HG02678 (cell line): ENCODE measurements at regions not wholly inside any gene's neighbourhood (a gene's known extent, or its start where the extent isn't known, plus 50 kb on each side); places are given as distances from the start of the nearest gene placed in this dataset.
"Not testable (repeated sequence)": the region's sequence is repeated elsewhere in the genome, so short reads cannot be mapped to it uniquely, and the experiment has no call there.

ENCODE experiments used
- ATAC-seq: cut with Tn5 transposase; IDR thresholded peaks from one replicate; pipeline ENCODE4 v1.9.1; 2021; ENCODE audit warnings: mild to moderate bottlenecking, moderate library complexity; ENCODE audit not compliant: unreplicated experiment

DNA sequence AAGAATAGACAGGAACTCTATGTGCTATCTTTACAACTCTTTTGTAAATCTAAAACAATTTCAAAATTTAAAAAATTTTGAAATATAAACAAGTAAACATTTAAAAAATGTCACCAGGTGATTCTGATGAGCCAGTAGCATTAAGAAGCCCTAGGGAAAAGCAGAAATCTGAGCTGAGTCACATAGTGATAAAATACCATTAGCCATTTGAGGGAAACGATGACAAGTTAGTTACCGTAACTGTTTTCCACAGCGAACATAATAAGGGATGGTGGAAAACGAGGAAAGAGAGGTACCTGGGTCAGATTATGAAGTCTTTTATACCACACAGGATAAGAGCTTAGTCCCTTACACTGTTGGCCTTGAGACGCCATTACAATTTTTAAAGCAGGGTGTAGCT, 55.5 kb downstream of the PRR15 start:
- no peak for ATAC-seq

DNA sequence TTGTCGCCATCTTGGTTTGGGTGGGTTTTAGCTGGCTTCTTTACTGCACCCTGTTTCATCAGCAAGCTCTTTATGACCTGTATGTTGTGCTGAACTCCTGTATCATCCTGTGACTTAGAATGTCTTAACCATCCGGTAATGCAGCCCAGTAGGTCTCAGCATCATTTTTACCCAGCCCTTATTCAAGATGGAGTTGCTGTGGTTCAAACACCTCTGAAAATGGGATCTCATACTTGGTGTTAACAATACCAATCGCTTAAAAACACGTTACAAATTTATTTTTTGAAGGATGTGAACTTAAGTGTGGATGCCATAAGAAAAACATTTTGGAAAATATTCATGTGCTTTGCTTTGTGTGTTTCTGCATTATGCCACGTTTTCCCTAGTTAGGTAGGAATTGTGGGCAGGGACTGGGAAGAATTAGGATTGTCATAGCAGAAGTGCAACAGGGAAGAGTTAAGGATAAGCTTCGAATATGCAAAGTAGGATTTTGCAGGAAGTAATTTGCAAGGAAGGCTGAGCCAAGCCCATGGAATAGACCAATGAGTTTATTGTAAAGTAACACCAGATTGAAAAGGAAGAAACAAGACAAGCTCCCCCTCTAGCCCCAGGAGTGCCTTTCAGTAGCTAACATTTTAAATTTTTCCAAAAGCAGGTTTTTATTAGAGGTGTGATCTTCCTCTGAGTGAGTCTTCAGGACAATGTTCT, 56.4 kb downstream of the PRR15 start:
- no peak for ATAC-seq

DNA sequence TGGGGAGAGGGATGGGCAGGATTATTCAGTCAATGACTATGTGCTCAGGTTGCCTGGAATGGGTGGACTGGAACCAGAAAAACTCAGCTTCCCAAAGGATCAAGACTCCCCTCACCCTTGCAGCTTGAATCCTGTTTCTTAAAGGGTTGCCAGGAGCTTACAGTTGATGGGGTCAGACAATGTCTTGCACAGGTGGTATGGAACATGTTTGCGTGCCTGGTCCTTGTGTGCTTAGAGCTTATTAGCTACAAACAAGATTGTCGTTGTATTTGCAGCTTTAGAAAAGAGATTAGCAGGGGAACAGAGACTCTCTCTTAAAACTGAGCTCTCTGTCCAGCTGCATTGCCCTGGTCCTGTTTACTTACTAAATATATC, 56.9 kb downstream of the PRR15 start:
- ATAC-seq = no peak

DNA sequence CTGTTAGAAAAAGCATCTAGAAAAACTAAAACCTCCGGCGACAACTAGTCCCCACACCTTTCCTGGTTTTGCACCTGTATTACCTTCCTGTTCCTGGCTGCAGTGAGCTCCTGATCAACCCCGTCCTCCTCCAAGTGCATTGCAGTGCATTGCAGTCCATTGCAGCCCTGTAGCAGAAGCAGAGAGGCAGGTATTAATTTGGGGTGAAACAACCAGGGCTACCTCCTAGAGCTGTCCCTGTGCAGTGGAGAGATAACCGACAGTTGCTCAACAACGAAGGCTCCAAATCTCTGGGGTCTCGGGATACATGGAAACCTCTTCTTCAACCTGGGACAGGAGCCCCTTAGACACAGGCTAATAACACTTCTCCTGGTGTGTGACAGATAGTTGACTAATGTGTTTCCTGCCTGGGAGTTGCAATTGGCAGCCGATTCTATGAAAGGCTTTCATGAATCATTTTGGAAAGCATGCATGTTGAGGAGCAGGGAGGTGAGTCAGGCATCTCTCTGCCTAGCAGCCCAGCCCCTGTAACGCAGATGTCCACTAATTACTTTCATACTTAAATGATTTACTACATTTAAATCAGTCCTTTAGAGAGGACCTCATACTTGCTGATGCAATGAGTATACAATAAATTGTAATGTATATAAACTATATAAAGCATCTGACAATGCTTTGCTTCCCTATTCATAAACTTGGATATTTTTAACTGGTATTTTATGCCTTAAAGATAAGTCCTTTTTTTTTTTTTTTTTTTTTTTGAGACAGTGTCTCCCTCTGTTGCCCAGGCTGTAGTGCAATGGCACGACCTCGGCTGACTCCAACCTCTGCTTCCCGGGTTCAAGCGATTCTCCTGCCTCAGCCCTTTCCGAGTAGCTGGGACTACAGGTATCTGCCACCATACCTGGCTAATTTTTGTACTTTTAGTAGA, 59.0 kb downstream of the PRR15 start:
- ATAC-seq = no peak

DNA sequence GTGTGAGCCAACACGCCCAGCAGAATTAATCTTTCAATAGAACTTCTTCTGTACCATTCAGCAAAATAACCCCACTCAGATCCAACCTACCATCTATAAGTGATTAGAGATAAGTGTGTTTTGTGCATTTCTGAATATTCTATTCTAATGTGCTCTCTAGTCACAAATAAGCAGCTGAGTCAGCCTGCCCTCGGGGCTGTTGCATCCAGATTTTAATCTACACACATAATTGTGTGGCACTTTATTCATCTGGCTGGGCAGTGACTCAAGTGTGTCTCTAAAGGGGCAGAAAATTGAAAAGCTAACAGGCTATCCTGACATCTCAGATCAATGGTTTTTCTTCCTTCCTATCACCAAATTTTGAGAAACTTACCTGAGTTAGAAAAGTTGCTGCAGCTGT, 60.3 kb downstream of the PRR15 start:
- ATAC-seq = no peak

DNA sequence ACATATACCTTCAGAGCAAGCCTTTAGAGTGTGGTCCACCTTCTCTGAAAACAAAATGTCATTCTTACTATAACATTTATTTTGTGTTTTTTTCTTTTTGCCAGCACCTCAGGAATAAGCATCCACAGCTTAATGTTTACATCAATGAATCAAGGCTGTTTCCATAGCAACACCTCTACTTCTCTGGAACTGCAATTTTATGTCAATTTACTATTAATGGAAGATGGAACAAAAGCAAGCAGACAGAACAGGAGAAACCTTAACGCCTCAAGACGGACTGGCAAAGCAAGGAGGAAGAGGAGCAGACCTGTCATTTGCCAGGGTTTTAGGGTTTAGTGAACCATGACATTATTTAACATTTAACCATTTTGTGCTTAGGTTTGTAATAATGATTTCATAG, 63.1 kb downstream of the PRR15 start:
- ATAC-seq = no peak

DNA sequence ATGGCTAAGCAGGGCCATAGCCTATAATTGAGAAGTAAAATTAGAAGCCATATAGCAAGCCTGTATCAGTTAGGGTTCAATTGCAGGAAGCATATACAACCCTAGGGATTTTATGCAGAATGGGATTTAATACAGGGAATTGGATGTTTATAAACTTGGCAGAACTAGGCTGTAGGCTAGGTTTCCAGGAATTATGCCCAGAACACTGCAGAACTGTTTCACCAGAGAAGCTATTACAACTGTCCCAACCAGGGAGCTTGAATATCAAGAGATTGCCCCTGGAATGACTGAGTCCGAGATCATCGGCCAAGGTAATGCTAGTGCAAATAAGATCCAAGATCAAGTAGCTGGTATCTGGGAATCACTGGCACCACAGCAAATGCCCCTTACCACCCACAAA, 64.0 kb downstream of the PRR15 start:
- no peak for ATAC-seq

DNA sequence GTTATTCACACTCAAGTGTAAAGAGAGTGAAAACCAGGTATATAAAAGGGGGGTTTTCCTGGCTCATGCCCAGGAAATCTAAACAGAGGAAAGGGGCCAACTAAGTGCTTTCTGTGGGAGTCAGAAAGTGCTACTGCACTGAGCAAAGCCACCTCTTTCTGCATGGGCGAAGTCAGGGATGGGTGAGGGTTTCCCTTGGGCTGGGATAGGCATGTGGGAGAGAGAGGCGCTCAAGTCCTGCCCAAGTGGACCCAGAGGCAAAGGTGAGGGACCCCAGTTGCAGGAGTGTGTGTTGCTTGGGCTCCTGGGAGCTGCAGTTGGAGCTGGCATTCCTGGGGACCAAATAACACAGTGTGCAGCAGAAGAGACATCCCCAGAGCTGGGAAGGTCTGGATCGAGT, 65.9 kb downstream of the PRR15 start:
- ATAC-seq = no peak

- not testable (repeated sequence) for ATAC-seq
These were observed 71.7 kb downstream of the PRR15 start for GRCh38 chr7:29635067-29636008.

DNA sequence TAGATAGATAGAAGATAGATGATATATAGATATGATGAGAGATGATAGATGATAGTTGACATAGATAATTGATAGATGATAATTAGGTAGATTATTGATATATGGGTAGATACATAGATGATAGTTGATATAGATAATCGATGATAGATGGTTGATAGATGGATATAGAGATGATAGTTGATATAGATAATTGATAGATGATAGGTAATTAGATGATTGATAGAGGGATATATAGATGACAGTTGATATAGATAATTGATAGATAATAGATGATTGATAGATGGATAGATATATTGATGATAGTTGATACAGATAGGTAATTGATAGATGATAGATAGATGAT, 72.3 kb downstream of the PRR15 start:
- no peak for ATAC-seq

DNA sequence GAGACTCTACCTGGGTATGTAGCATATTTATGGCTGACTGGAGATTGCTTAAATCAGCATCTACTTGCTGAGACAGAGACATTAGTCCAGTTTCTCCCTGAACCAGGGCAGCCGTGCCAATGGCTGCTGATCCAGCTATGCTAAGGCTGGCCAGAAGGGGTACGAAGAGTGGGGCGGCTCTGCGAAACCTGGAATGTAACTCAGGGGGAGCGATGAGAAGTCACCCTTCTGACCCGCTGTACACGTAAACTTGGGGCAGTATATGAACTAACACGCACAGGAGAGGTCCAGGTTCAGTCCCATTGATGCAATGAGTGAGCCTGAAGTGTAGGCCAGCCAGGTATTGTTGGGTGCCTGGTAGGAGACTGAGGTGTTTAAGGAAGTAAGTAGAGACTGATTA, 73.7 kb downstream of the PRR15 start:
- no peak for ATAC-seq

- ATAC-seq = not testable (repeated sequence)
These were observed 75.2 kb downstream of the PRR15 start for GRCh38 chr7:29638841-29639240.

GRCh38 chr7:29639386-29639785, 75.8 kb downstream of the PRR15 start:
- ATAC-seq = no peak

DNA sequence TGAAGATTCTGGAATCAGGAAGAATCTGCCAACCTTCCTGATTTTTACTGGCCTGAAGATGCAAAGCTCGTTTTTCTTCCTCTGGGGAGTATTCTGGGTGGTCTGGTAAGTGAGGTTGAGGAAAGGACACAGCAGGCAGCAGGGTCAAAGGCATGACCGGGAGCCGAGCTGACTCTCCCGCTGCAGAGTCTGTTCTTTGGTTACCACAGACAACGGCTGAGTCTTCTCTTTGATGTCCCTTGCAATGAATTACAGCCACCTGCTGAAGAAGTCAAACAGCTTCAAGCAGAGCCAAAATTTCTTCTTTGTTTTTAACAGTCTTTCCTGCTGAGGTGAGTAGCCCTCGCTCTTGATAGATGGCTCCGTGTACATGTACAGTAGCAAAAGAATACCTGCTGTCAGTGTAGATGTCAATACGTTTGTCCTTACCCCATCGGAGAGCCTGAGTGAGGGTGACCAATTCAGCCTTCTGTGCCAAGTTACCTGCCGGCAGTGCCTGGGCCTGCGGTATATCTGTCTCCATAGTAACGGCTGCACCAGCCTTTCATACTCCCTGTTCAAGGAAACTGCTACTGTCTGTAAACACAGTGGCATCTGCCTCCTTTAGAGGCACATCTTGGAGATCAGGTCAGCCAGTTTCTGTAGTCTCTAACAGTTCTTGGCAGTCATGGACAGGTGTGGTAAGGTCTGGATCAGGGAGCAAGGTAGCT, 76.4 kb downstream of the PRR15 start:
- no peak for ATAC-seq

DNA sequence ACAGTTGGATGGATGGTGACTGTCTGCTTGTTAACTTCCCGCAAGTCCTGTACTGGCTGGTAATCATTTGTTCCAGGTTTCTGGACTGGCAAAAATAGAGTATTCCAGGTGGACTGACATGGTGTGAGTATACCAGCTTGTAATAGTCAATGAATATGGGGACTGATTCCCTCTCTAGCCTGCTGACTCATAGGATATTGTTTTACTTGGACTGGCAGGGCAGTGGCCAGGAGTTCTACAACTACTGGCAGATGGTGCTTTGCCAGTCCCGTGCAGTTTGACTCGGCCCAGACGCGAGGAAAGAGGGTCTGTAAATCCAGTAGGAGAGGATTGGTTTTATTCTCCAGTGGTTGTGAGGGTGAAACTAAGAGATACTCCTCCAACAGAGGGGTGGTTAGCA, 78.0 kb downstream of the PRR15 start:
- ATAC-seq = no peak

- no peak for ATAC-seq
These were observed 79.0 kb downstream of the PRR15 start for GRCh38 chr7:29642494-29643155.

DNA sequence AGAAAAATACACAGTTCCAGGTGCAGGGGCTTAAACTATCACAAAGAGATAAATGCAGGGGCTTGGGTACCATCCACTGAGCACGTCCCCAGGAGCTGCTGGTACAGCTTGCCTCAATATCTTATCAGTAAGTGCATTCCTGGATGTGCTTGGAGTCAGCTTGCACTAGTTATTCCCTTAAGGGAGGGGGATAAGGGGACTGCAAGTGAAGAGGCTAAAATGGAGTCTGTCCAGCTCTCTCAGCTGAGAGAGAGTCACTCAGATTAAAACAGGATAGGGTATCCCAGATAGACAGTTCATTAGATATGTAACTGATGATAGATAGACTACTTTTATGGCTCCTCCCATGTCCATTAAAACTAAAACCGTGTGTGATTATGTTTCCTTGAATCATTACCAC, 82.5 kb downstream of the PRR15 start:
- not testable (repeated sequence) for ATAC-seq

DNA sequence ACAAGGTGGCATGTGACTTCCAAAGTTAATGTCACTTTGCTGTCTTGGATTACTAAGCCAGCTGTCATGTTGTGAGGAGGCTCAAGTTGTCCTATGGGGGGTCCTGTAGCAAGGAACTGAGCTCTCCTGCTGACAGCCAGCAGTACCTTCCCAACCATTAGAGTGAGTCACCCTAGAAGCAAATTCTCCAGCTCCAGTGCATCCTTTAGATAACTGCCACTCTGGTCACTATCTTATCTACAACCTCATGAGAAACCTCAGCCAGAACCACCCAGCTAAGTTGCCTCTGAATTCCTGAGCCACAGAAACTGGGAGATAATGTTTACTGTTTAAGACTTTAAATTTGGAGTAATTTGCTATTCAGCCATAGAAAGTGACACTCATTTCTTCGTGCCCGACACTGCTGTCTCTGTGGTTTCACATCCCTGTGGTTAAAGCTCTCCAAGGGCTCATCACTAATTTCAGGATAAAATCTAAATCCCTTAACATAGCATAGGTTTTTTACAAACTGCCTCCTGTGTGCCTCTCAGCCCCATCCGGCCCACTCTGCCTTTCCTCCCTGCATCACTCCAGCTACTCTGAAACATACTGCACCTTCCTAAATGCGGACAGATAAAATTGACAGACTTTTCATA, 83.5 kb downstream of the PRR15 start:
- no peak for ATAC-seq

- not testable (repeated sequence) for ATAC-seq
These were observed 84.1 kb downstream of the PRR15 start for GRCh38 chr7:29647691-29648210.
